ENCODE measurements at regions not wholly inside any gene's neighbourhood (a gene's known extent, or its start where the extent isn't known, plus 50 kb on each side); places are given as distances from the start of the nearest gene placed in this dataset.
"Not testable (repeated sequence)": the region's sequence is repeated elsewhere in the genome, so short reads cannot be mapped to it uniquely, and the experiment has no call there.

DNA sequence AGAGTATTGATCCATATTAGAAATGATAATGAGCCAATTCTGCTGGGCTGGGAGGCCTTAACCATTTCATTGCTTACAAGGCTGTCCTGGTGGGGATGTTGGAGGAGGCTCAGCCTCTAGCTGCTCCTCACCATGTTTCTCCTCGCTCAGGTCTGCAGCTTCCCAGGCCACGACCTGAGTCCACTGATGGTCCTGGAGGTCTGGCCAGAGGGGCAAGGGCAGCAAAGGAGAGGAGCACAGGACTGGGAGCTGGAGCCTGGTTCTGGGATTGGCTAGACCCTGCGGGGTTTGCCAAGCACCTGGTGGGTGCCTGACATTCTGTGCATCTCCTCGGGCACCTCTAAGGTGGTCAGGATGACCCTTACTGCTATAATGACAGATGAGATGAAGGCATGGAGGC is 92.6 kb downstream of the KIF26A start:
- Histone ChIP-seq H3K4me3 (ENCODE audit: low read length in 3 of 3) (no peak overlapping the region), H3K27ac (ENCODE audit: low read depth in 2 of 2, low read length in 2 of 2) (no peak overlapping the region), H3K36me3 (ENCODE audit: control insufficient read depth in 2 of 3, insufficient read depth in 3 of 3, low read length in 3 of 3) (peaks cover 0 to 5% (median 0%) of the 10 kb centered on the region in 3 donors), H3K9me3 (ENCODE audit: control insufficient read depth in 2 of 3, insufficient read depth in 1 of 3, low read length in 3 of 3) (peaks cover 0 to 9% (median 4%) of the 10 kb centered on the region in 3 donors), H3K4me1 (ENCODE audit: control insufficient read depth in 2 of 3, insufficient read depth in 2 of 3, low read depth in 1 of 3, low read length in 3 of 3) (no peaks in the 10 kb centered on the region), H3K27me3 (ENCODE audit: control insufficient read depth, insufficient read depth, low read length) (peaks cover 2% of the 10 kb centered on the region), H3K9ac (ENCODE audit: low read length in 3 of 3) (no peak overlapping the region)
- DNase-seq = no peak
- no peak for TF ChIP-seq CTCF (IDR thresholded peaks at IDR 0.05; ENCODE audit: borderline replicate concordance, extremely low read depth, insufficient read depth)
- no peak for FAIRE-seq
- intact Hi-C loops (cut with DNase I) = no loop called here

GRCh38 chr14:104232070-104232484 is 93.7 kb downstream of the KIF26A start:
- H3K36me3 ChIP-seq (ENCODE audit: control insufficient read depth in 2 of 3, insufficient read depth in 3 of 3, low read length in 3 of 3) = peaks cover 0 to 5% (median 0%) of the 10 kb centered on the region in 3 donors
- peaks cover 2% of the 10 kb centered on the region for H3K27me3 ChIP-seq (ENCODE audit: control insufficient read depth, insufficient read depth, low read length)
- FAIRE-seq = no peak
- intact Hi-C loops (cut with DNase I) = no loop called here
- no peak for DNase-seq
- peak overlapping the region in 1 of 3 donors; percentile 41 for H3K4me3 ChIP-seq (ENCODE audit: low read length in 3 of 3)
- peaks cover 0 to 11% (median 9%) of the 10 kb centered on the region in 3 donors for H3K9me3 ChIP-seq (ENCODE audit: control insufficient read depth in 2 of 3, insufficient read depth in 1 of 3, low read length in 3 of 3)
- no peak overlapping the region for H3K9ac ChIP-seq (ENCODE audit: low read length in 3 of 3)
- no peaks in the 10 kb centered on the region for H3K4me1 ChIP-seq (ENCODE audit: control insufficient read depth in 2 of 3, insufficient read depth in 2 of 3, low read depth in 1 of 3, low read length in 3 of 3)
- no peak overlapping the region for H3K27ac ChIP-seq (ENCODE audit: low read depth in 2 of 2, low read length in 2 of 2)
- TF ChIP-seq CTCF (IDR thresholded peaks at IDR 0.05; ENCODE audit: borderline replicate concordance, extremely low read depth, insufficient read depth) = no peak

DNA sequence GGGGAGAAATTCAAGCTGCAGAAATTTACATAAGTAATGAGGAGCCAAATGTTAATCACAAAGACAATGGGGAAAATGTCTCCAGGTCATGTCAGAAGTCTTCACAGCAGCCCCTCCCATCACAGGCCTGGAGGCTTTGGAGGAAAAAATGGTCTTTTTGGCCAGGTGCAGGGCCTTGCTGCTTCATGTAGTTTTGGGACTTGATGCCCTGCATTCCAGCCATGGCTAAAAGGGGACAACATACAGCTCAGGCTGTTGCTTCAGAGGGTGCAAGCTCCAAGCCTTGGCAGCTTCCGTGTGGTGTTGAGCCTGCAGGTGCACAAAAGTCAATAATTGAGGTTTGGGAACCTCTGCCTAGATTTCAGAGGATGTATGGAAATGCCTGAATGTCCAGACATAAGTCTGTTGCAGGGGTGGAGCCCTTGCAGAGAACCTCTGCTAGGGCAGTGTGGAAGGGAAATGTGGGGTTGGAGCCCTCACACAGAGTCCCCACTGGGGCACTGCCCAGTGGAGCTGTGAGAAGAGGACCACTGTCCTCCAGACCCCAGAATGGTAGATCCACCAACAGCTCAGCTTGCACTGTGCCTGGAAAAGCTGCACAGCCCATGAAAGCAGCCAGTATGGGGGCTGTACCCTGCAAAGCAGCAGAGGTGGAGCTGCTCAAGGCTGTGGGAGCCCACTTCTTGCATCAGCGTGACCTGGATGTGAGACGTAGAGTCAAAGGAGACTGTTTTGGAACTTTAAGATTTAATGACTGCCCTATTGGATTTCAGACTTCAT is 95.8 kb downstream of the KIF26A start:
- H3K4me1 ChIP-seq (ENCODE audit: control insufficient read depth in 2 of 3, insufficient read depth in 2 of 3, low read depth in 1 of 3, low read length in 3 of 3); H3K27me3 ChIP-seq (ENCODE audit: control insufficient read depth, insufficient read depth, low read length); FAIRE-seq; H3K9ac ChIP-seq (ENCODE audit: low read length in 3 of 3); H3K27ac ChIP-seq (ENCODE audit: low read depth in 2 of 2, low read length in 2 of 2); intact Hi-C loops (cut with DNase I); H3K36me3 ChIP-seq (ENCODE audit: control insufficient read depth in 2 of 3, insufficient read depth in 3 of 3, low read length in 3 of 3); H3K4me3 ChIP-seq (ENCODE audit: low read length in 3 of 3): not testable (repeated sequence)
- peak in 1 of 5 donors; percentile 8 for DNase-seq
- peaks cover 0 to 11% (median 9%) of the 10 kb centered on the region in 3 donors for H3K9me3 ChIP-seq (ENCODE audit: control insufficient read depth in 2 of 3, insufficient read depth in 1 of 3, low read length in 3 of 3)

DNA sequence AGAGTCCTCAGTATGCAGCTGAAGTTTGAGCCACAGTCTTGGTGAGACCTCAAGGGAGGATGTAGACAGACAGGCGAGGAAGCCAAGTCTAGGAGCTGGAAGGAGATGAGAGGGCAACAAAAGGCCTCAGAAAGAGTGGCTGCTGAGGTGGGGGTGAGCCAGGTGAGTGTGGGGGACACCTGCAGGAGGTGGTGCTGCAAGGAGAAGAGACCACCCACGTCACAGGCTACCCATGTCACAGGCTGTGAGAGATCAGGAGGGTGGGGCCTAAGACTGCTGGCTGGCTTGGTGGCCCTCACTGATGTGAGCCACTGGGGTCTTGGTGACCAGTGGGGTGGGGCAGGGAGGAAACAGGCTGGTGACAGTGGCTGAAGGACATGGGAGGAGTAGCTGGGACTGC is 97.3 kb downstream of the KIF26A start:
- no peak for FAIRE-seq

More for the DNA sequence above, 97.3 kb downstream of the KIF26A start:
- no peaks in the 10 kb centered on the region for H3K4me1 ChIP-seq (ENCODE audit: control insufficient read depth in 2 of 3, insufficient read depth in 2 of 3, low read depth in 1 of 3, low read length in 3 of 3)
- H3K36me3 ChIP-seq (ENCODE audit: control insufficient read depth in 2 of 3, insufficient read depth in 3 of 3, low read length in 3 of 3) = peaks cover 0 to 5% (median 0%) of the 10 kb centered on the region in 3 donors
- H3K4me3 ChIP-seq (ENCODE audit: low read length in 3 of 3) = no peak overlapping the region
- H3K27ac ChIP-seq (ENCODE audit: low read depth in 2 of 2, low read length in 2 of 2) = no peak overlapping the region
- intact Hi-C loops (cut with DNase I) = no loop called here
- no peak overlapping the region for H3K9ac ChIP-seq (ENCODE audit: low read length in 3 of 3)
- DNase-seq = peak in 2 of 5 donors; percentile 14 to 22
- H3K27me3 ChIP-seq (ENCODE audit: control insufficient read depth, insufficient read depth, low read length) = no peaks in the 10 kb centered on the region
- no peak for TF ChIP-seq CTCF (IDR thresholded peaks at IDR 0.05; ENCODE audit: borderline replicate concordance, extremely low read depth, insufficient read depth)
- peaks cover 0 to 11% (median 9%) of the 10 kb centered on the region in 3 donors for H3K9me3 ChIP-seq (ENCODE audit: control insufficient read depth in 2 of 3, insufficient read depth in 1 of 3, low read length in 3 of 3)
